GM19239 (cell line): ENCODE measurements at regions not wholly inside any gene's neighbourhood (a gene's known extent, or its start where the extent isn't known, plus 50 kb on each side); places are given as distances from the start of the nearest gene placed in this dataset.
"Not testable (repeated sequence)": the region's sequence is repeated elsewhere in the genome, so short reads cannot be mapped to it uniquely, and the experiment has no call there.

Experiments
- DNase-seq: peaks from one replicate; pipeline ENCODE4 v3.0.0; 2011; ENCODE audit warnings: low spot score; ENCODE audit not compliant: insufficient read length
- FAIRE-seq: peaks from 2 replicates; lab custom pipeline; 2011; peaks lifted over from hg19 to GRCh38; lab: Jason Lieb, UNC

DNA sequence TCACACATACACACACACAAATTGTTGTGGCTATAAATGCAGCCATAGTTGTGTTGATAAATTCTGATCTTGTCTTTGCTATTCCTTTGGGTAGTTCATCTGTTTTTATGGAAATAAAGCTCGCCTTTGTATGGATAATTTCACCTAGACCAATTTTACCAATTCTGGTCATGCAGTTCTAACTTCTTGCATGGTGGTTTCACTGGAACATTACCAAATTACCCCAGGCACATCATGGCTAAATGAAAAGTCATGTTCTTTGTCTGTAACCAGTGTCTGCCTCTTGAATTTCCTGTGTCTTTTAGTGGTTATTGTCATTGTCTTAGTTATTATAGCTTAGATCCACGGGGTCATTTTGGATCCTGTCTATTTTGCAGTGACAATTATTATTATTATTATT is 50.3 kb upstream of the TMC1 start:
- FAIRE-seq = no peak
- DNase-seq = no peak

DNA sequence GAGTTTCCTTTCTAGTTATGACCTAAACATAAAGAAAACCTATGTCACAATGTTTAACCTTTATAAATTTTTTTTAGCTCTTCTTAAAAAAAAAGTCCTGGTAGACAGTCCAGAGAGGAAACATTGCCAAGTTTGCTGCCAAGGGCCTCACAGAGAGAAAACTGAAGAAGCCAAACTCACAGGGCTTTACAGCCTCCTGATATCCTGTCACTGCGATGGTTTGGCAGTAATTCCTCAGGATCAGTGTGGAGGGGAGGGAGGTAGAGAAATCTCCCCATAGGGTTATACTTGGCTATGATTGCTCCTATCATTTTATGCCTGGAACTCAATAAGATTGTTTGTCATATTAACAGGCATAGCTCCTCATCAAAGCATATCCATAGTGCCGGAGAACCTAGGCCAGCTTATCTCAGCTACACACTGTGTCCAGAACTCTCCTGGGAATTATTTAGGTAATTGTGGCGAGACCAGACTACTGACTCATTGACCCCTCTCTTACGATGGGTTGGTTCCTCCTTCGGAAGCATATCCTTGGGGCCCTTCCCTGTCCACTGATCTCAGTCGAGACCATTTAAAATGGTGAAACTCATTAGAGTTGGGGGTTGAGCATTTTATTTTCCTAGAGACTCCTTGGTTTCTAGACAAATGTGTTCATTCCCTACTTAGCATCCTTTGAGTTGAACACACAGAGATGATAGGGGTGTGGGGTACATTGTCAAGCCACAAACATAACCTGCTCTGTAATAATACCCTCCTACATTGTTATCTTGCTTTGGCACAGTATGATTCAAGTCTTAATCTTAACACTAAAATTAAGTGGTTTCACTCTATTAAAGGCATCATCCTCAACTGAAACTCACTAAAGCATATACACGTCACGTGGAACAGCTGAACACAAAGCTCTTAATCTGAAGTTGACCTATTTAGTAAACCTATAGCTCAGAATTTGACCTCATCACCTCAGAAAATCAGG is 53.4 kb upstream of the TMC1 start:
- FAIRE-seq (no peak), DNase-seq (no peak)

DNA sequence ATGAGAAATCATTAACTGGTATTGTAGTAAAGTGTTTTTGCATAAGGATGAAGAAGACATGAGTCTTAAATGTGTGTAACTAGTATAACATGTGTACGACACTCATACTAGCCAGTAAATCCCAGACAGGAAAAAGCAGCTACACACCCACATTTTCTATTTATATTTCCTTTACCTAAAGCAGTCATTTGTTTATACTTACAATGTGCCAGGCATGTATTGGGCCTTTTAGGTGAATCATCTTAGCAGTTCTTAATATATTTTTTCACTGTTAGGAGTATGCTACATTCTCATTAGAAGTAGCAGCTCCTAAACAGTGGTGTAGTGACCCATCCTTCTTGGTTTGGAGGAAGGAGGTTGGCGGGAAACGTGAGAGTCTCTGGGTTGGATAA is 55.8 kb upstream of the TMC1 start:
- DNase-seq (no peak), FAIRE-seq (peak; percentile 66)

DNA sequence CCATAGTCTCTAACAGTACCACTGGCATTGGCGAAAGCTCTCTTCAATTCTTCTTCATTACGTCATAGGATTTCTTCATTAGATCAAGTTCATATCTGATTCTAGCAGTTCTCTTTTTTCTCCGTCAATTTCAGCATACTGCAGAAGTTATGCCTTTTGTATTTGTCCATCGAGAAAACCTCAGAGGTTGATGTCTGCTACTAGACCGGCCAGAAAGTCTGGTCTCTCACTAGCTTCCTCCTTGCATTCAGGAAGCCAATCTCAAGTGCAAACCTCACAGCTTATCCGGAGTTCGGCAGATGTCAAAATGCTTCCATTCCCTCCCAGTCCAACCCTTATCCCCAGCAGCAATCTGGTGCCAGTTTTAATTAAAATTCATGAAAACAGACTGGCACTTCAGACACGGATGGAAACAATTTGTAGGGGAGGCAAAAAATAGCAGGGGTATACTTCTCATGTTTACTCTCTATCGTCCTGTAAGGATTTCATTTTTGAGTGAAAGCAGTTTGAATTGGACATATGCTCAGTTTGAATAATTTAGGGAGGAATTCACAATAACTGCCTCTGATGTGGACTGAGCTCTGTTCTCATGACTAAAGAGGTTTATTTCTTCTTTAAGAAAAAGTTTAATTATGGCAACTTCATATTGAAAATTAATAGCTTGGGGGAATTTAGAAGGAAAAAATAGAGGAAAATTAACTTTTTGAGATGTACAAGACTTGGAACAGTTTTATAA is 56.4 kb upstream of the TMC1 start:
- FAIRE-seq = peak; percentile 91
- no peak for DNase-seq

DNA sequence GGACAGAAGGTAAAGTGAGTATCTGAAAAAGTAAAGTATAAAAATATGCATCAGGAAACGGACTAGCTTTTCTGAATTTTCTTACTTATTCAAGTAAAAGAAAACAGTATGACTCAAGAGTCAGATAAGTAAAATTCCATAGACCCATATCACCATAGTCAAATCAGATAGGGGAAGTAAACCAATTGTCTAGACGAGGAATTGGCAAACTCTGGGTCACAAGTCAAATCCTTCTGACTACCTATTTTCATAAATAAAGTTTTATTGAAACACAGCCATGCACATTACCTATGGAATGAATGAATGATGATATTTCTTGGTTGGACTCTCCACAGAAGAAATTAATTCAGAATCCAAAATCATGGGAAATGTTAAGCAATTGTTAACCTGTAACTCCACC is 59.1 kb upstream of the TMC1 start:
- peak; percentile 56 for FAIRE-seq
- DNase-seq = no peak

DNA sequence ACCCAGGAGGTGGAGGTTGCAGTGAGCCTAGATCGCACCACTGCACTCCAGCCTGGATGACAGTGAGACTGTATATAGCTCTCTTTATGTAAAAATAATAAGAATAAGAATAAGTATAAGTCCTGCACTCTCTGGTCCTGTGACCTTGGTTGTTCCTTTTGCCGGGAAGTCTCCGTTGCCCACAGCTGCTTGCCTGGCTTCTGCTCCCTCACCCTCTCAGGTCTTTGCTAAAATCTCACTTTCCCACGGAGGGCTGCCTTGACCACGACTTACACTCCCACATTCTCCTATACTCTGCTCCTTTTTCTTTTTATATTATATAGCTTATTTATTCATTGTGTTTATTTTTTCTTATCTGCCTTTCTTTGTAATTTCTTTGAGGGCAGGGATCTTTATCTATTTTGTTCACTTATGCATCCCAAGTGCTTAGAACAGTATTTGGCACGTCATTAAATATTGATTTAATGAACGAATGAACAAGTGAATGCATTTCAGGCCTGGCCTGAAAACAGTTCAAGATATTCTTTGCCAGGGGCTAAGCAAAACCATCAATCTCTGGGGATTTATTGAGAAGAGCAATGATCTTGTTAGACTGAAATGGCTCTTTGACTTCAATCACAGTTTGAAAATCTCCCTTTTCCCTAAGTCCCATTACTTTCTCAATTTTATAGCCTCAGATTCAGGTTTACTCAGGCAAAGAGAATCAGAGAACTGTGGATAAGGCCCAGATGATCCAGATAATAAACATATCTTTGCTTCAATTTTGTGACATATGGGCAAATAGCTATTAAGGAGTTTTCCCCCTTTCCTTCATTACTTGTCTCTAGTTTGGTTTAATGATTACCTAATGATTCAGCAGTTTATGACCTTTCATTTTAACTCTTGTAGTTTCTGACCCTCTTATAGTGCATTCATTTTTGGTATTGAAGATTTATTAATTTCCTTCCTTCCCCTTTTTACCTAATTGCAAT is 60.8 kb upstream of the TMC1 start:
- DNase-seq = no peak
- FAIRE-seq = peak; percentile 84

DNA sequence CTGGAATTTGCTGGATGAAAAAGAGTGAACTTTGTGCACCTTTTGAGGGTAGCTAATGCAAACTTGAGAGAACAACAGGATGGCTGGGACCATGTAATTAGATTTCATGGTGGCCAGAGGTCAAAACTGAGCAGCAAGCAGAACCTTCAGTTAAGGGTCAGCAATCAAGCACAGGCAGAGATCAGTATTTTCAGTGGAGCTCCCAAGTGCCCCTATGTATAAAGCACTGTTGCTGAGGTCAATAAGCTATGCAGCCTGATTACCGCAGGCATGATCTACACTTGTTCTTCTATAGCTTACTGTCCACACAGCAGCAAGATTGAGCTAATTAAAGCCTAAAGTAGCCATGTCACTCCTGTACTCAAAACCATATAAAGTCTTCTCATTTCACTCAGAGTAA is 62.1 kb upstream of the TMC1 start:
- no peak for FAIRE-seq
- no peak for DNase-seq

DNA sequence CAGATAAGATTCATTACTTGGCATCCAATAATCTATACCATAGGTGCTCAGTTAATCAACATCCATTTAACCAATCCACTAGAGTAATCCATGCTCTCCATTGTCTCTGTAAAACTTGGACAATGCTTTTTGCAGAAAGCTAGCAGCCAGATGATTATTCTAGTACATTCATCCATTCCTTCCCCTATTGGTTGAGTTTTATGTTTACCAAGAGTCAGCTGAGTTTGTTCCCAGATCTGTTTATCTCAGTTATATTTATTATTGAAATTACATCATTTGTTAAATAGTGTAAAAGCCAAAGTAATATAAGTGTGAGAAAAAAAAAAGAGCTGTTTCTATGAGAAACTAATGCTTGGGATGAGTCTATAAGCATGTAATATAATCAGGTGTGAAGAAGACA is 63.3 kb upstream of the TMC1 start:
- no peak for FAIRE-seq

DNA sequence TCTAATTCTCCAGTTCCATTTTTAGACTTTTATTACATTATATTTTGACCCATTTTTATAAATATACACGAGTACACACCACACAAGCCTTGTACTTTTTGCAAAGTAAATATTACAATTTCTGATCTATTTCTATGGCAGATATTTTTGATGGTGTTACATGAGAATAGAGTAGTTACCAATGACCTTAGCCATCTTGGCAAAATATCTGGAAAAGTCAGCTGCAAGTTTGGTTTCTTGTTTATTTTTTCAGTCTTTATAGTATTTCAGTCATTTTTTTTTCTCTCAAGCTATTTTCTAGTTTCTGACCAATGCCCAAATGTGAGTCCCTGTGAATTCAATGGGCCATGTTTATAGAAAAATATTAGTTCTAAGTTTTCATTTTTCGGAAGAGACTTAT is 64.0 kb upstream of the TMC1 start:
- FAIRE-seq = no peak
- DNase-seq = no peak

More for the DNA sequence above, 63.3 kb upstream of the TMC1 start:
- no peak for DNase-seq

DNA sequence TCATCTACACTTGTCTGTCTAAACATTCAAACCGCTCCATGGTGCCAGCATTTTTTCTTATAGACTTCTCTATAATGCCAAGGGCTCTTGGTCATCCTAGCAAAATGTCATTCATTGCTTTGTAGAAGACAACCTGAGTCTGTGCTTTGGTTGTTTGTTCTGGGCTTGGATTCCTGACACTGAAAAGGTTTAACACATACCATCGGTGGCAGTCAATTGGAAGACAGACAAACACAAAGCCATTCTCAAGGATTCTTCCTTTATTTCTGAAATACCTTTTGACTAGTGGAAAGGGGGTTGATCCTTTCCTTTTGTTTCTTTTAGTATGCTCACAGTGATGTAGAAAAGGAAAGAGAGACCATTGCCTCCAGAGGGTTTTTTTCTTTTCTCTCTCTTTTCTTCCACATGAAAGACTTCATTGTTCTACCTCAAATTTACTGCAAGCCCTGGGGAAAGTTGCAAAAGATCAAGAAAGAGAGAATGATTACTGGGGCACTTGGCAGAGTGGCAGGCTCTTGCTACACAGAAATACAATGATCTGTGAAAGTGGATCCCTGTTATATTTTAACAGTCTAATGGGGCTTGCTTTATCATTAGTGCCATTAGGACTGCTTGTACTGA is 66.4 kb upstream of the TMC1 start:
- peak; percentile 35 for FAIRE-seq
- DNase-seq = no peak

DNA sequence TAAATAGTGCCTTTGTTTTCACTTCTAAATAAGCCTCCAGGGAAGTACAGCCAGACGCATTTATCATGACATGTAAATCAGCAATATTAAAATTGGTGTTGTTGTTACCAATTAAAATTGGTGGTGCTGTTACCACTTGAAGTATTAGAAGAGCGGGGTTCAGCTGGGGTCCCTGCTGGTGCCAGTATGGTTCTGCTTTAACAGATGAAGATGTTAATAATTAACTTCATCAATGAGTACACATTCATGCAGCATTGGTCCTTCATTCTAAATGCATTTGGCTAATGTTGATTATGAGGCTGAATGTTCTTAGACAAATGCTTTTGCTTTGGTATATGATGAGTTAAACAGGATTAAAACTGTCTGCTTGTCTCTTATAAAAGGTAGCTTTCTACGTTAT is 67.6 kb upstream of the TMC1 start:
- FAIRE-seq (no peak), DNase-seq (no peak)

DNA sequence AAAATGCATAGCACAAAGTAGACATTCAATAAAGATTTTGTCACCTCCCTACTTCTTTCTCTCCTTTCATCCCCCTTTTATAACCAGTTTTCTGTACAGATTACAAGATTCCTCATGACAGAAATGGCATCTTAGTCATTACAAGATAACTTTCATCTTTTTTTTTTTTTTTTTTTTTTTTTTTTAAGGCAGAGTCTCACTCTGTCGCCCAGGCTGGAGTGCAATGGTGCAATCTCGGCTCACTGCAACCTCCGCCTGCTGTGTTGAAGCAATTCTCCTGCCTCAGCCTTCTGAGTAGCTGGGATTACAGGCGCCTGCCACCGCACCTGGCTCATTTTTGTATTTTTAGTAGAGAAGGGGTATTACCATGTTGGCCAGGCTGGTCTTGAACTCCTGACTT is 75.2 kb upstream of the TMC1 start:
- not testable (repeated sequence) for FAIRE-seq, DNase-seq

DNA sequence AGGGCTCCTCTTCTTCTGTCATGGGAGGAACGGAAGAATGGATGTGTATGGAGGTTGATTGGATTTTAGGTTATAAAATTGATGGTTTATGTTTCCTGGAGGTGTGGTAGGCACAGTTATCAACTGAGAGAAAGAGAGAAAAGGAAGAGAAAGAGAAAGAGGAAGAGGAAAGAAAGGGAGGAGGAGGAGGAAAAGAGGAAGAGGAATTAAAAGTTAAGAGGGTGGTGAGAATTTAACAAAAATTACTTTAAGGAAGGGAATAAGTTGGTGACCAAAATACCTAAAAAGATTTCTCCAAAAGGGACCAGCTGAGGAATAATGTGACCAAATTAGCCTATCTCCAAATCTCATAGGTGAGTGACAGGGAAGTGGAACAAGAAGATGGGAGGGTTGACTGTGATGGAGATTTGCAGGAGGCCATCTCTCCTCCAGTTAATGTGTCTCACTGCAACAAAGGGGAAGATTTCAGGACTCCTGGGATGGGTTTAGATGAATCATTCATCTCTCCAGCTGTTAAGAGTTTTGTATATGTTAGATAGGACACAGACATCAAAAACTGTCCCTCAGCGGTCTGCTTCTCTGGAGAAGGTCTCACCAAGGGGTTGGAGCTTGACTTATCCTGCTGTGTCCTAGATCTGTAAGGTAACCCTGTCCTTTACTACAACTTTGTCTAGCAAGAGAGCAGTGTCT is 76.0 kb upstream of the TMC1 start:
- DNase-seq (no peak), FAIRE-seq (no peak)

DNA sequence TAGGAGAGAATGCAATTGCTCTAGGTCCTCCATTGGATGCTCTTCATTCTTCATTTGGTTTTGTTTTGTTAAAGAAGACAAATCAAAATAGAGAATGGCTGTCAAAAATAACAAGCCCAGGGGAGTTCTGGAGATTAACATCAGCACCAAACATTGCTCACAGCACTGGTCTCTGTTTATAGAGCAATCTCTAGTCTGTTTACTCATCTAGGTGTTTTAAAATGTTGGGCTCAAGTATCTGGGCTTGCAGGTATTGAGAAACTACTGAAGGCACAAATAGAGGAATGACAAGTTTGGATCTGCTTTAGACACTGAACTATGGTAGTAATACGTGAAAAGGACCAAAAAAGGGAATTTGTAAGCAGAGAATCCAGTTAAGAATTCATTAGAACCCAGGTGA is 77.0 kb upstream of the TMC1 start:
- FAIRE-seq (no peak), DNase-seq (no peak)

DNA sequence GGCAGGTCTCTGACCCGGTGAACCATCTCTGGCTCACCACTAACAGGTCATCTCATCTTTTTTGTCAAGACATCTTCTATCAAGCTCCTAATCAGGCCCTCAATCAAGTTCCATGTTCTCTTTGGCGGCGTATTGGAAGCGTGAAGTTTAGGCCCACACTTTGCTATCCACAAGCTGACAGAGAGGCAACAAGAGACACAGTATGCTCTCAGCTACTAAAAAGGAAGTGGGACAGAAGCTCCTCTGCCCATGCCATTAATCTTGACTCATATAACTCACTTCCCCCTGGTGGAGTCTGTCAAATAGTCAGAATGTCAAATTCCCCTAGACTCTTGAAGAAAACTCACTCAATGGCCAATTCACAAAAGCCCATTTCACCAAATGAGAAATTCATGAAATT is 77.6 kb upstream of the TMC1 start:
- peak; percentile 51 for DNase-seq
- peak; percentile 97 for FAIRE-seq

DNA sequence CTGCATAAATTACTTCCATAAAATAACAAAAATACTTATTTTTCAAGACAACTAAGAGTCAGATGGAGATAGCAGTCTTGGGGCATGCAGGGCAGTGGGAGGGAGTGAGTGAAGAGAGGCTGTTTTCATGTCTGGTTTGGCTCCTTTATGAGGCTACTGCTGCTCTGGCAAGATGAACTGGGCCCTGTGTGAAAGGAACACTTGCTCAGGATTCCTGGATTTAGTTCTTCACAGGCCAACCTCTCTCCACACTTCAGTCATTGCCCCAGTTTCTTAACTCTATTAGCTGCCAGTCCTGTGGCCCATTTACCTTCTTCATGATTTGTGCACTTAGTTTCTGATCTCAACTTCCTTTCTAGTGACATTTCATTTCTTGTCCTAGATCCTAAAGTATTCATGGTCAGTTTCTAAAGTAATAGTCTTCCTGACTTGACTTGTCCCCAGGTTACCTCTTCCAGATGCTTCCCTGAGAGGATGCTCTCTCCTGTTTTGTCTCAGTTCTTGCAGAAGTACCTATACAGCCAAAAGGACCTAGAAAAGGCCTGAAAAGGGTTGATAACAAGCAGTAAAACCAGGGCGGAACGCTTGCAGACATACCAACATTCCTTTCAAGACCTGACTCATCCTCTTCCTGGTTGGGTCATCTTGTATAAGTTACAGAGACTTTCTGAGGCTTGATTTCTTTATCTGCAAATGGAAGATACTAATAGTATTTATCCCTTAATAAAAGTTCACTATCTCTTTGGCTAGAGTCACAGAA is 77.0 kb upstream of the ZFAND5 start:
- no peak for DNase-seq
- no peak for FAIRE-seq

DNA sequence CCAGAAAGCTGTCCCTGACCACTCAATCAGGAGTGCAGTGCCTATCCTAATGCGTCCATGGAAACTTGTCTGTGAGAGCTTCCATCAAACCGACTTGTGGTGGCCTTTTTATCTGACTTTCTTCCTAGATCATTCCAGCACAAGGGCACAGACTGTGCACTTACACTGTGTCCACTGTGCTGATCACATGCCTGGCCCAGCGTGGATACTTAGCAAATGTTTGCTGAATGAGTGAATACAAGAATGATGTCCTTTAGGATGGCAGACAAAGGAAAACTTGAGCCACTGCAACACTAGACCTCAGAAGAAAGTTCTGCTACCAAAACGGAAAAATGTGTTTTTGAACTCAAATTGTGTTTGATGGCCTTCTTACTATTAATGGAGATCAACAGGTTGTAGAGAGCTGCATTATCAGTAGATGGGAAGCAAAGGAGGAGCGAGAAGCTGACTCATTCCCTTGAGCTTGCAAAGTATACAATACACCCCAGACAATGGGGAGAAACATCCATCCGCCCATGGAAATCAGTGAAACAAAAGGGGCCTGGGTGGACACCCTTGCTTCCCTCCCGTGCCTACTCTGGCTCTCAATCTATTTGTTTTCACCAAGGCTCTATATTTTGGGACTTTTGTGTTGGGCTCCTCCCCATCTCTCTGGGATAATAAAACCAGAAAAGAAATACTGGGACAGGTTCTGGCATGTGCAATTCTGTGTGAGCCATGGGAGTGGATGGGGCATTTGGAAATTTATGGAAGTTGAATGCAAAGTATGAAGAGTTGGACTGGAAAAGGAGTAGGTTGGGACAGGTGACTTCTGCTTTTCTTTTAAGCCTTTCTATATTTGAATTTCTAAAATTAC is 76.2 kb upstream of the ZFAND5 start:
- DNase-seq (no peak), FAIRE-seq (no peak)

DNA sequence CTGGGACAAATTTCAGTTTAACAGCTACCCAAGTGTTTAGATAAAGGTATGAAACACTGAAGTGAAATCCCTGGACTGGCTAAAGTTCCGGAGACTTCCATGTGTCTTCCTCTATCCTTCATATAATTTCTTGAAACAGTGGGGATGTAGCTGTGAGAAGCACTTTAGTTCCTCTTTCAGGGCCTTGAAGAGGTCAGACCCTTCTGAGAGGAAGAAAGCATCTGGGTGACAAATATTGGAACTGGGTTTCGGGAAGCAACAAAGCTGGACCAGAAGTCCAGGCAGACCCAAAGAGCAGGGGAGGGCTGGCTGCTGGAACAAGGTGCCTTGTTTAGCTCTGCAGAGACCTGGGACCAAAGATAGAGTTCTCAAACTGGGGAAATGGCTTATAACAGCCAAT is 75.4 kb upstream of the ZFAND5 start:
- no peak for FAIRE-seq
- DNase-seq = no peak
